Body of pancreas (tissue), 4 donors: ENCODE measurements at regions not wholly inside any gene's neighbourhood (a gene's known extent, or its start where the extent isn't known, plus 50 kb on each side); places are given as distances from the start of the nearest gene placed in this dataset.

ENCODE experiments used
- ATAC-seq: fragments of 150-250 bp; one replicate; pipeline ENCODE4 v1.9.1; 2016
- DNase-seq, 4 donors: peaks; one replicate each; pipeline ENCODE4 v3.0.0-alpha.2; 2019
- H3K27ac ChIP-seq, 4 donors: fragments of 200-600 bp; sonication (generic); 1 replicate in 3 of 4; 2 replicates in 1 of 4; pipeline versions ENCODE4 v1.5.1 to v1.6.1; 2016 to 2019; ENCODE audit warnings: mild to moderate bottlenecking in 1 of 4, mixed read lengths in 1 of 4, moderate library complexity in 1 of 4
- H3K27me3 ChIP-seq, 2 donors: fragments of 200-600 bp; sonication (generic); one replicate each; pipeline ENCODE4 v1.6.0; 2016; ENCODE audit warnings: mild to moderate bottlenecking in 1 of 2
- H3K36me3 ChIP-seq, 2 donors: fragments of 200-600 bp; sonication (generic); replicated peaks in 1 of 2; 2 replicates each; pipeline ENCODE4 v1.5.1; 2016; ENCODE audit warnings: low read depth in 2 of 2; ENCODE audit not compliant: insufficient read depth in 1 of 2
- H3K4me1 ChIP-seq: fragments of 200-600 bp; sonication (generic); one replicate; pipeline ENCODE4 v1.6.0; 2016
- H3K4me3 ChIP-seq, 2 donors: fragments of 200-600 bp; sonication (generic); 1 replicate in 1 of 2; 2 replicates in 1 of 2; pipeline ENCODE4 v1.5.1; 2016 to 2019
- H3K9me3 ChIP-seq, 3 donors: fragments of 200-600 bp; sonication (generic); 1 replicate in 2 of 3; 2 replicates in 1 of 3; pipeline ENCODE4 v1.5.1; 2016
- POLR2A ChIP-seq, 3 donors: fragments of 450-650 bp; IDR thresholded peaks; one replicate each; pipeline ENCODE4 v1.6.1; 2016; ENCODE audit warnings: antibody characterized with exemption in 3 of 3, mild to moderate bottlenecking in 2 of 3
- WGBS, 2 donors: methylation state at CpG; one replicate each; pipeline ENCODE4 v1.1.5; 2017; 5-methylcytosine and 5-hydroxymethylcytosine counted together
- intact Hi-C: fragments of 100-400 bp; cut with DNase I; formaldehyde crosslinking; loops from one replicate; pipeline ENCODE4 v1.15.1; 2023
- TF ChIP-seq, protein P1 (sequence below), 7 experiments: fragments of 450-650 bp in 4 of 7; fragments of 200-600 bp in 3 of 7; sonication (generic) in 3 of 7; IDR thresholded peaks; one replicate each; pipeline ENCODE4 v1.5.1; 2016 to 2019; ENCODE audit warnings: antibody characterized with exemption in 7 of 7

DNA sequence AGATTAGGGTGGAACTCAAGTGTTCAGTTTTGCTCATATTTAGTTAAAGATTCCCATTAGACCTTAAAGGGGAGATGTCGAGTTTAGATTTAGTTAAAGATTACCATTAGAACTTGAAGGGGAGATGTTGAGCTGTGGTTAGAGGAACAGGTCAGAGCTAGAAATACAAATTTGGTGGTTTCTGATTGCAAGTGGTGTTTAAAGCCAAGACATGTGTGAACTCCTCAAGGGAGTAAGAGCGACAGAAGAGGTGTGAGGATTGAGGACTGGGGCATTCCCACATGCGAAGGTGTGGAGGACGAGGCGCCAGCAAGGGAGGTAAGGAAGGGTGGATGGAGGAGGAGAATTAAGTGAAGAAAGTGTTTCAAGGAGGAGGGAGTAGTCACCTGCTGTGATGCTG, 168.6 kb downstream of the IER5 start:
- Histone ChIP-seq H3K27me3 (no peaks in the 10 kb centered on the region), H3K9me3 (no peaks in the 10 kb centered on the region), H3K36me3 (no peaks in the 10 kb centered on the region), H3K4me1 (peaks cover 10% of the 10 kb centered on the region), H3K4me3 (no peak overlapping the region), H3K27ac (no peak overlapping the region)
- TF ChIP-seq, protein P1, sequence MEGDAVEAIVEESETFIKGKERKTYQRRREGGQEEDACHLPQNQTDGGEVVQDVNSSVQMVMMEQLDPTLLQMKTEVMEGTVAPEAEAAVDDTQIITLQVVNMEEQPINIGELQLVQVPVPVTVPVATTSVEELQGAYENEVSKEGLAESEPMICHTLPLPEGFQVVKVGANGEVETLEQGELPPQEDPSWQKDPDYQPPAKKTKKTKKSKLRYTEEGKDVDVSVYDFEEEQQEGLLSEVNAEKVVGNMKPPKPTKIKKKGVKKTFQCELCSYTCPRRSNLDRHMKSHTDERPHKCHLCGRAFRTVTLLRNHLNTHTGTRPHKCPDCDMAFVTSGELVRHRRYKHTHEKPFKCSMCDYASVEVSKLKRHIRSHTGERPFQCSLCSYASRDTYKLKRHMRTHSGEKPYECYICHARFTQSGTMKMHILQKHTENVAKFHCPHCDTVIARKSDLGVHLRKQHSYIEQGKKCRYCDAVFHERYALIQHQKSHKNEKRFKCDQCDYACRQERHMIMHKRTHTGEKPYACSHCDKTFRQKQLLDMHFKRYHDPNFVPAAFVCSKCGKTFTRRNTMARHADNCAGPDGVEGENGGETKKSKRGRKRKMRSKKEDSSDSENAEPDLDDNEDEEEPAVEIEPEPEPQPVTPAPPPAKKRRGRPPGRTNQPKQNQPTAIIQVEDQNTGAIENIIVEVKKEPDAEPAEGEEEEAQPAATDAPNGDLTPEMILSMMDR (IDR thresholded peaks at IDR 0.05): no peak
- TF ChIP-seq POLR2A (IDR thresholded peaks at IDR 0.05): no peak
- no peak for ATAC-seq
- DNase-seq: no peak
- intact Hi-C loops: no loop called here
- WGBS, 2 donors: 73 to 86% methylated on average over 5 of the region's 5 CpGs

DNA sequence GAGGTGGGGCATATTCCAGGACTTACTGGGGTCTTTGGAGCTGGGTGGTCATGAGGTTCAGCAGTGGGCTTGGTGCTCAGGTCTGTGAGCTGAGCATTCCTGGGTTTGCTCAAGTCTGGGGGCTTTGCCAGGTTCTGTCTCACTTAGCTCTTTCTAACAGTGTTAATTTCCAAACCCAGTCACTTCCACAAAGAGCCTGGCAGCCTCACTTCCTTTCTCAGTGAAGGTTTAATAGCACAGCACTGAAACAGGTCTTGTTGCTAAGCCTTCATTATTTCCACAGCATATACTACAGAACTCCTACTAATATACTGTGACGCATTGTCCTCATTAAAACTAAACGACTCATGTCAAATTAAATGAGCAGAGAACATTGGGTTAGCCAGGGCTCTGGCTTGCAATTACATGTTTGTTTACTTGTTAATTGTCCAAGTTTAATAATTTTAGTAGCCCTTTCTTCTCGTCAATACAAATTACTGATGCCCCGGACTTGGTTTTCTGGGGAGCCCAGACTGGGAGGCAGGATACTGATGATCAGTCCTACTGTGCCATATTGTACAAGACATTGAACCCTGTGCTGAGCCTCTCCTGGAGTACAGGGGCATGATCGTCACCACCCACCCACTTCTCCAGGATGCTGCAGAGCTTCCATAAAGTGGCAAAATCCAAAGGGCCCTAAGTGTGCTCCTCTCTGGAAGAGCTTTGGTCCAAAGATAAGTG, 170.7 kb downstream of the IER5 start:
- TF ChIP-seq, protein P1 (IDR thresholded peaks at IDR 0.05): no peak
- ATAC-seq: no peak
- H3K9me3 ChIP-seq: no peaks in the 10 kb centered on the region
- no peaks in the 10 kb centered on the region for H3K27me3 ChIP-seq
- H3K4me1 ChIP-seq: no peaks in the 10 kb centered on the region
- 45 to 53% methylated on average over 5 of the region's 5 CpGs for WGBS, 2 donors
- H3K4me3 ChIP-seq: no peak overlapping the region
- no peak overlapping the region for H3K27ac ChIP-seq
- intact Hi-C loops: no loop called here
- no peaks in the 10 kb centered on the region for H3K36me3 ChIP-seq
- DNase-seq: no peak

DNA sequence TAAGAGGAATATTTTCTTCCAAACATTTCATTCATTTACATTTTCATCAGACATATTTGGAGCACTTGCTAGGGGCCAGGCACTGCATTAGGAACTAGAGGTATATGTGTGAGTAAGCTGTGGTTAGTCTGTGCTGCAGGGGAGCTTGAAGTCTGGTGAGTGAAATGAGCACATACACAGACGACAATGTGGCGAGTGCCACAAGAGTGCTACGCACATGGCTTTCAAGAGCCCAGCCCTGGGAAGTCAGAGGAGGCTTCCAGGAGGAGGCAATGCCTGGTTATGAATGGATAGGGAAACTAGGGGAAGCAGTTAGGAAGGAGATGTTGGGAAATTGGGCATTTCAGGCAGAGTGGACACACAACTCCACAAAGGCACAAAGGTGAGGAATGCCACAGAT, 171.8 kb downstream of the IER5 start:
- Histone ChIP-seq H3K36me3 (no peaks in the 10 kb centered on the region), H3K9me3 (no peaks in the 10 kb centered on the region), H3K27ac (no peak overlapping the region), H3K4me1 (no peaks in the 10 kb centered on the region), H3K4me3 (no peak overlapping the region), H3K27me3 (no peaks in the 10 kb centered on the region)
- ATAC-seq (no peak), DNase-seq (no peak)
- intact Hi-C loops: no loop called here
- no peak for TF ChIP-seq POLR2A (IDR thresholded peaks at IDR 0.05)
- TF ChIP-seq, protein P1 (IDR thresholded peaks at IDR 0.05): no peak
- WGBS, 2 donors: 91 to 98% methylated on average over 3 of the region's 3 CpGs

DNA sequence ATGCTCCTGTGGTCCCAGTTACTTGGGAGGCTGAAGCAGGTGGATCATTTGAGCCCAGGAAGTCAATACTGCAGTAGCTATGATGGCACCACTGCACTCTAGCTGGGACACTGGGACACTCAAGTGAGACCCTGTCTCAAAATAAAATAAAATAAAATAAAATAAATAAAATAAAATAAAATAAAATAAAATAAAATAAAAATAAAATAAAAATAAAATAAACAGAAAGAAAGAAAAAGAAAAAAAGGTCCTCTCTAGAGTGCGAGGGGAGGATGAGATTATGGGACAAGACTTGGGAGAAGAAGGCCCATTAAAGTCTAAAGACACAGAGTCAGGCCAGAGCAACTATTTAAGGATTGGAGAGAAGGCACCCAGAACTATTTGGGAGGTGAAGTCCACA, 172.5 kb downstream of the IER5 start:
- intact Hi-C loops: no loop called here
- ATAC-seq: no peak
- TF ChIP-seq, protein P1 (IDR thresholded peaks at IDR 0.05): no peak
- TF ChIP-seq POLR2A (IDR thresholded peaks at IDR 0.05): no peak
- Histone ChIP-seq H3K27ac (no peak overlapping the region), H3K36me3 (no peaks in the 10 kb centered on the region), H3K4me3 (no peak overlapping the region), H3K9me3 (no peaks in the 10 kb centered on the region), H3K4me1 (no peaks in the 10 kb centered on the region), H3K27me3 (no peaks in the 10 kb centered on the region)
- 70 to 71% methylated on average over 1 of the region's 1 CpG for WGBS, 2 donors
- no peak for DNase-seq

DNA sequence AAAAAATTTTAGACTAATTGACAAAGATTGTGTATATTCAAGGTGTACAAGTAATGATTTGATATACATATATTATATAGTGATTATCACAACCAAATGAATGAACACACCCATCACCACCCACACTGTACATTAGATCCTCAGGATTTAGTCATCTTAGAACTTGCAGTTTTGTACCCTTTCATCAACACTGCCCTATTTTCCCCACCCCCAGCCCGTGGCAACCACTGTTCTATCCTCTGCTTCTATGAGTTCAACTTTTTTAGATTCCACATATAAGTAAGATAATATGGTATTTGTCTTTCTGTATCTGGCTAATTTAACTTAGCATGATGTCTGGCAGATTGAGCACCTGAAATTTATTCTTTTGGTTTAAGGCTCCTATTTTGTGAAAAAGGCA, 173.6 kb downstream of the IER5 start:
- intact Hi-C loops: no loop called here
- no peak overlapping the region for H3K4me3 ChIP-seq
- H3K36me3 ChIP-seq: no peaks in the 10 kb centered on the region
- H3K4me1 ChIP-seq: no peaks in the 10 kb centered on the region
- ATAC-seq (no peak), DNase-seq (no peak)
- WGBS, 2 donors: 16 to 19% methylated on average over 1 of the region's 1 CpG
- H3K9me3 ChIP-seq: no peaks in the 10 kb centered on the region
- H3K27me3 ChIP-seq: no peaks in the 10 kb centered on the region
- no peak overlapping the region for H3K27ac ChIP-seq
- TF ChIP-seq POLR2A (IDR thresholded peaks at IDR 0.05): no peak
- TF ChIP-seq, protein P1 (IDR thresholded peaks at IDR 0.05): no peak
